ENCODE measurements at regions not wholly inside any gene's neighbourhood (a gene's known extent, or its start where the extent isn't known, plus 50 kb on each side); places are given as distances from the start of the nearest gene placed in this dataset.

GRCh38 chr3:150030841-150031240 lies 60.1 kb upstream of the PFN2 start:
- Histone ChIP-seq H3K4me1 (replicated peaks) (no peaks in the 10 kb centered on the region), H3K36me3 (no peaks in the 10 kb centered on the region), H3K27me3 (replicated peaks; ENCODE audit: insufficient read depth) (no peaks in the 10 kb centered on the region), H3K4me3 (no peak overlapping the region), H3K27ac (no peak overlapping the region), H3K9me3 (no peaks in the 10 kb centered on the region)
- DNase-seq (ENCODE audit: low spot score), result no peak
- intact Hi-C loops (cut with DNase I), result no loop called here
- TF ChIP-seq POLR2AphosphoS5 (IDR thresholded peaks at IDR 0.05) (no peak), POLR2A (IDR thresholded peaks at IDR 0.05) (no peak)
- TF ChIP-seq, protein P1, sequence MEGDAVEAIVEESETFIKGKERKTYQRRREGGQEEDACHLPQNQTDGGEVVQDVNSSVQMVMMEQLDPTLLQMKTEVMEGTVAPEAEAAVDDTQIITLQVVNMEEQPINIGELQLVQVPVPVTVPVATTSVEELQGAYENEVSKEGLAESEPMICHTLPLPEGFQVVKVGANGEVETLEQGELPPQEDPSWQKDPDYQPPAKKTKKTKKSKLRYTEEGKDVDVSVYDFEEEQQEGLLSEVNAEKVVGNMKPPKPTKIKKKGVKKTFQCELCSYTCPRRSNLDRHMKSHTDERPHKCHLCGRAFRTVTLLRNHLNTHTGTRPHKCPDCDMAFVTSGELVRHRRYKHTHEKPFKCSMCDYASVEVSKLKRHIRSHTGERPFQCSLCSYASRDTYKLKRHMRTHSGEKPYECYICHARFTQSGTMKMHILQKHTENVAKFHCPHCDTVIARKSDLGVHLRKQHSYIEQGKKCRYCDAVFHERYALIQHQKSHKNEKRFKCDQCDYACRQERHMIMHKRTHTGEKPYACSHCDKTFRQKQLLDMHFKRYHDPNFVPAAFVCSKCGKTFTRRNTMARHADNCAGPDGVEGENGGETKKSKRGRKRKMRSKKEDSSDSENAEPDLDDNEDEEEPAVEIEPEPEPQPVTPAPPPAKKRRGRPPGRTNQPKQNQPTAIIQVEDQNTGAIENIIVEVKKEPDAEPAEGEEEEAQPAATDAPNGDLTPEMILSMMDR (IDR thresholded peaks at IDR 0.05), result no peak
- 81% methylated on average over 2 of the region's 2 CpGs for WGBS

DNA sequence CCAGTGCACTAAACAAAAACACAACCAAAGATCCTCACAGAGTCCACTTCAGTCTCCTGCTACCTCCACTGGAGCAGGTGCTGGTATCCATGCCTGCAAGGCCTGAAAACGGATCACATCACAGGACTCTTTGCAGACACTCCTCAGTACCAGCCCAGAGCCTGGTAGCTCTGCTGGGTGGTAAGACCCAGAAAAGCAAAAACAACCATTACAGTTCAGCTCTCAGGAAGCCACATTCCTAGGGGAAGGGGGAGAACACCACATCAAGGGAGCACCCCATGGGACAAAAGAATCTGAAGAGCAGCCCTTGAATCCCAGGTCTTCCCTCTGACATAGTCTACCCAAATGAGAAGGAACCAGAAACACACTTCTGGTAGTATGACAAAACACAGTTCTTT lies 52.5 kb upstream of the PFN2 start:
- DNase-seq (ENCODE audit: low spot score), result no peak
- 71% methylated on average over 1 of the region's 1 CpG for WGBS
- H3K27me3 ChIP-seq (replicated peaks; ENCODE audit: insufficient read depth), result no peaks in the 10 kb centered on the region
- intact Hi-C loops (cut with DNase I), result no loop called here
- H3K9me3 ChIP-seq, result no peaks in the 10 kb centered on the region
- no peaks in the 10 kb centered on the region for H3K4me1 ChIP-seq (replicated peaks)
- H3K4me3 ChIP-seq, result no peak overlapping the region
- no peaks in the 10 kb centered on the region for H3K36me3 ChIP-seq
- TF ChIP-seq, protein P1 (IDR thresholded peaks at IDR 0.05), result no peak
- TF ChIP-seq POLR2A (IDR thresholded peaks at IDR 0.05) (no peak), POLR2AphosphoS5 (IDR thresholded peaks at IDR 0.05) (no peak)
- H3K27ac ChIP-seq, result no peak overlapping the region

- H3K4me3 ChIP-seq, result no peak overlapping the region
- H3K27ac ChIP-seq, result no peak overlapping the region
- intact Hi-C loops (cut with DNase I), result no loop called here
- no peaks in the 10 kb centered on the region for H3K36me3 ChIP-seq
- no peak for DNase-seq (ENCODE audit: low spot score)
- TF ChIP-seq POLR2A (IDR thresholded peaks at IDR 0.05) (no peak), POLR2AphosphoS5 (IDR thresholded peaks at IDR 0.05) (no peak)
- TF ChIP-seq, protein P1 (IDR thresholded peaks at IDR 0.05), result no peak
- 88% methylated on average over 9 of the region's 9 CpGs for WGBS
- H3K27me3 ChIP-seq (replicated peaks; ENCODE audit: insufficient read depth), result no peaks in the 10 kb centered on the region
- no peaks in the 10 kb centered on the region for H3K9me3 ChIP-seq
- no peaks in the 10 kb centered on the region for H3K4me1 ChIP-seq (replicated peaks)
These were observed 51.9 kb upstream of the PFN2 start for GRCh38 chr3:150022381-150023238.

- no peak for DNase-seq (ENCODE audit: low spot score)
- Histone ChIP-seq H3K36me3 (no peaks in the 10 kb centered on the region), H3K4me1 (replicated peaks) (no peaks in the 10 kb centered on the region), H3K4me3 (no peak overlapping the region), H3K9me3 (no peaks in the 10 kb centered on the region), H3K27ac (no peak overlapping the region), H3K27me3 (replicated peaks; ENCODE audit: insufficient read depth) (no peaks in the 10 kb centered on the region)
- intact Hi-C loops (cut with DNase I), result no loop called here
- TF ChIP-seq POLR2AphosphoS5 (IDR thresholded peaks at IDR 0.05), result no peak
- TF ChIP-seq, protein P1 (IDR thresholded peaks at IDR 0.05), result no peak
- no peak for TF ChIP-seq POLR2A (IDR thresholded peaks at IDR 0.05)
- WGBS, result 100% methylated on average over 1 of the region's 1 CpG
These were observed 49.8 kb upstream of the PFN2 start for GRCh38 chr3:150020527-150020926.

Small RNA genes lying in the stretch of these regions (small RNA-seq; reads per million reads assigned to genes)
- gene RF00004 (0 reads per million in 2 donors), gene RPL32P9 (0 reads per million in 2 donors)
